H1 (cell line): ENCODE measurements at regions not wholly inside any gene's neighbourhood (a gene's known extent, or its start where the extent isn't known, plus 50 kb on each side); places are given as distances from the start of the nearest gene placed in this dataset.

Experiments
- CTCF ChIA-PET: fragments of 300-600 bp; sonication (Branson Sonifier 250); formaldehyde crosslinking; loops from one replicate; lab custom pipeline; 2021; ENCODE audit not compliant: partially characterized antibody; lab: Charles Lee
- POLR2A ChIA-PET: fragments of 300-600 bp; sonication (Branson Sonifier 250); formaldehyde crosslinking; loops from one replicate; lab custom pipeline; 2021; ENCODE audit warnings: inconsistent platforms; ENCODE audit not compliant: partially characterized antibody; lab: Charles Lee
- DNase-seq, 2 experiments: peaks; one replicate each; pipeline versions ENCODE4 v3.0.0 to v3.0.0-alpha.2; 2010 to 2022; ENCODE audit warnings: low spot score in 2 of 2, low read depth in 1 of 2, mixed read lengths in 1 of 2
- FAIRE-seq: peaks from 2 replicates; lab custom pipeline; 2011; peaks lifted over from hg19 to GRCh38; lab: Jason Lieb, UNC
- H2AFZ ChIP-seq: 2 replicates; pipeline ENCODE4 v1.8.1; 2012; ENCODE audit warnings: low read length, inconsistent platforms
- H2AK5ac ChIP-seq: 2 replicates; pipeline ENCODE4 v1.6.1; 2013; ENCODE audit warnings: low read depth, low read length
- H2BK120ac ChIP-seq: replicated peaks from 2 replicates; pipeline ENCODE3; 2013; ENCODE audit warnings: low read depth, low read length, inconsistent platforms
- H2BK12ac ChIP-seq: 2 replicates; pipeline ENCODE4 v1.6.1; 2013; ENCODE audit warnings: low read depth, low read length
- H2BK15ac ChIP-seq: 2 replicates; pipeline ENCODE4 v1.6.1; 2013; ENCODE audit warnings: low read length
- H2BK20ac ChIP-seq: 2 replicates; pipeline ENCODE4 v1.6.1; 2013; ENCODE audit warnings: low read length
- H2BK5ac ChIP-seq: 2 replicates; pipeline ENCODE4 v1.6.1; 2013; ENCODE audit warnings: low read depth, low read length
- H3K14ac ChIP-seq: 2 replicates; pipeline ENCODE4 v1.6.1; 2013; ENCODE audit warnings: inconsistent platforms; ENCODE audit not compliant: insufficient read length
- H3K18ac ChIP-seq: 2 replicates; pipeline ENCODE4 v1.6.1; 2013; ENCODE audit warnings: low read length; ENCODE audit errors: extremely low read depth
- H3K23ac ChIP-seq: 2 replicates; pipeline ENCODE4 v1.6.1; 2013; ENCODE audit warnings: inconsistent platforms; ENCODE audit not compliant: insufficient read length
- H3K23me2 ChIP-seq: 2 replicates; pipeline ENCODE4 v1.6.1; 2013; ENCODE audit warnings: low read depth, low read length
- H3K27ac ChIP-seq: 2 replicates; pipeline ENCODE4 v1.6.1; 2011; ENCODE audit warnings: low read depth, low read length, inconsistent platforms
- H3K27me3 ChIP-seq, 4 experiments: replicated peaks in 1 of 4; 1 replicate in 1 of 4; 2 replicates in 3 of 4; pipeline versions ENCODE4 v1.6.1 to v1.8.1; 2011 to 2013; ENCODE audit warnings: low read length in 3 of 4, mild to moderate bottlenecking in 3 of 4, inconsistent platforms in 2 of 4, mixed read lengths in 2 of 4, moderate library complexity in 1 of 4; ENCODE audit not compliant: control insufficient read depth in 3 of 4, insufficient read depth in 3 of 4; ENCODE audit errors: extremely low read depth in 1 of 4
- H3K36me3 ChIP-seq, 4 experiments: 2 replicates each; pipeline versions ENCODE4 v1.6.1 to v1.8.1; 2011 to 2013; ENCODE audit warnings: mild to moderate bottlenecking in 4 of 4, low read length in 3 of 4, moderate library complexity in 2 of 4, control low read depth in 1 of 4, inconsistent platforms in 1 of 4; ENCODE audit not compliant: insufficient read depth in 4 of 4, control insufficient read depth in 2 of 4
- H3K4ac ChIP-seq: replicated peaks from 2 replicates; pipeline ENCODE3; 2013; ENCODE audit warnings: low read length, low read depth, mixed read lengths, inconsistent platforms; ENCODE audit not compliant: insufficient read length
- H3K4me1 ChIP-seq, 4 experiments: replicated peaks in 1 of 4; 1 replicate in 1 of 4; 2 replicates in 3 of 4; pipeline versions ENCODE4 v1.6.1 to v1.8.1; 2011 to 2013; ENCODE audit warnings: low read length in 3 of 4, inconsistent platforms in 2 of 4, mixed read lengths in 1 of 4; ENCODE audit not compliant: insufficient read depth in 4 of 4, control insufficient read depth in 3 of 4
- H3K4me2 ChIP-seq, 2 experiments: 2 replicates each; pipeline versions ENCODE4 v1.6.1 to v1.8.1; 2011 to 2013; ENCODE audit warnings: low read depth in 2 of 2, low read length in 2 of 2, control low read depth in 1 of 2, inconsistent platforms in 1 of 2, mild to moderate bottlenecking in 1 of 2; ENCODE audit not compliant: insufficient read depth in 1 of 2
- H3K4me3 ChIP-seq, 4 experiments: fragments of 200-600, 300-600 bp in 1 of 4; sonication (generic), shearing (Covaris generic), sonication (Bioruptor Twin) in 1 of 4; 2 replicates each; pipeline versions ENCODE4 v1.5.1 to v1.8.1; 2011 to 2016; ENCODE audit warnings: low read length in 4 of 4, low read depth in 3 of 4, control low read depth in 2 of 4, inconsistent platforms in 2 of 4, mild to moderate bottlenecking in 2 of 4, mixed read lengths in 1 of 4, moderate library complexity in 1 of 4; ENCODE audit not compliant: insufficient read depth in 2 of 4; ENCODE audit errors: extremely low read depth in 1 of 4
- H3K56ac ChIP-seq: replicated peaks from 2 replicates; pipeline ENCODE3; 2013; ENCODE audit warnings: low read depth, mild to moderate bottlenecking, mixed read lengths, low read length, inconsistent platforms; ENCODE audit not compliant: insufficient read length
- H3K79me1 ChIP-seq: 2 replicates; pipeline ENCODE4 v1.6.1; 2013; ENCODE audit warnings: low read depth, low read length, control low read depth
- H3K79me2 ChIP-seq, 2 experiments: 2 replicates each; pipeline versions ENCODE4 v1.6.1 to v1.8.1; 2012 to 2013; ENCODE audit warnings: low read length in 2 of 2, mild to moderate bottlenecking in 2 of 2, inconsistent platforms in 1 of 2; ENCODE audit not compliant: insufficient read depth in 2 of 2, control insufficient read depth in 1 of 2
- H3K9ac ChIP-seq, 4 experiments: replicated peaks in 1 of 4; 1 replicate in 1 of 4; 2 replicates in 3 of 4; pipeline versions ENCODE4 v1.6.1 to v1.8.1; 2011 to 2013; ENCODE audit warnings: low read depth in 3 of 4, low read length in 3 of 4, control low read depth in 2 of 4, mild to moderate bottlenecking in 2 of 4, moderate library complexity in 2 of 4, inconsistent platforms in 1 of 4; ENCODE audit errors: extremely low read depth in 1 of 4
- H3K9me3 ChIP-seq, 2 experiments: 2 replicates each; pipeline versions ENCODE4 v1.6.1 to v1.8.1; 2012 to 2013; ENCODE audit warnings: mild to moderate bottlenecking in 2 of 2, moderate library complexity in 2 of 2, control low read depth in 1 of 2, inconsistent platforms in 1 of 2, low read depth in 1 of 2, low read length in 1 of 2, mixed read lengths in 1 of 2; ENCODE audit not compliant: insufficient read depth in 2 of 2
- H4K20me1 ChIP-seq, 2 experiments: replicated peaks in 1 of 2; 2 replicates each; pipeline versions ENCODE3 to v1.8.1; 2011 to 2013; ENCODE audit warnings: inconsistent platforms in 2 of 2, low read length in 2 of 2, mild to moderate bottlenecking in 1 of 2; ENCODE audit not compliant: insufficient read depth in 2 of 2, control insufficient read depth in 1 of 2
- H4K5ac ChIP-seq: 2 replicates; pipeline ENCODE4 v1.6.1; 2013; ENCODE audit warnings: low read length, low read depth, mixed read lengths, inconsistent platforms; ENCODE audit not compliant: insufficient read length
- H4K8ac ChIP-seq: 2 replicates; pipeline ENCODE4 v1.8.0; 2013; ENCODE audit warnings: mild to moderate bottlenecking, moderate library complexity, low read length, inconsistent platforms; ENCODE audit not compliant: insufficient read depth; ENCODE audit errors: extremely low read depth
- H4K91ac ChIP-seq: replicated peaks from 2 replicates; pipeline ENCODE3; 2013; ENCODE audit warnings: low read length, mixed read lengths, inconsistent platforms; ENCODE audit not compliant: insufficient read length
- CHD2 ChIP-seq: IDR thresholded peaks from 2 replicates; pipeline ENCODE4 v1.6.1; 2012; ENCODE audit warnings: low read length, improper control_type of control experiment
- HDAC2 ChIP-seq, 2 experiments: fragments of 300-600 bp in 1 of 2; sonication (generic) in 1 of 2; IDR thresholded peaks; 2 replicates each; pipeline ENCODE4 v1.6.1; 2011 to 2012; ENCODE audit warnings: low read depth in 2 of 2, low read length in 2 of 2, mild to moderate bottlenecking in 2 of 2, moderate library complexity in 2 of 2, borderline replicate concordance in 1 of 2, inconsistent platforms in 1 of 2
- NANOG ChIP-seq: IDR thresholded peaks from 2 replicates; pipeline ENCODE4 v1.6.1; 2011; ENCODE audit warnings: low read length, low read depth, mild to moderate bottlenecking, inconsistent platforms; ENCODE audit not compliant: insufficient read depth, poor library complexity, severe bottlenecking
- SIN3A ChIP-seq, 2 experiments: IDR thresholded peaks in 1 of 2; conservative IDR thresholded peaks in 1 of 2; 2 replicates each; pipeline ENCODE4 v1.6.1; 2011 to 2012; ENCODE audit warnings: low read length in 2 of 2, improper control_type of control experiment in 1 of 2, low read depth in 1 of 2, mild to moderate bottlenecking in 1 of 2
- TAF7 ChIP-seq: optimal IDR thresholded peaks from 2 replicates; pipeline ENCODE3; 2011; ENCODE audit warnings: low read depth, mild to moderate bottlenecking, inconsistent platforms, low read length, moderate library complexity, borderline replicate concordance
- WGBS, 2 experiments: shearing (Covaris generic) in 1 of 2; methylation state at CpG; one replicate each; pipeline versions ENCODE4 v1.1.6 to v1.1.7; 2013 to 2015; ENCODE audit warnings: low lambda C conversion rate in 2 of 2, mixed read lengths in 2 of 2, inconsistent platforms in 1 of 2, low coverage in 1 of 2, missing lambda C conversion rate in 1 of 2; ENCODE audit not compliant: insufficient replicate concordance in 2 of 2, insufficient coverage in 1 of 2, insufficient read length in 1 of 2; ENCODE audit errors: extremely low coverage in 1 of 2, missing lambda C conversion rate in 1 of 2; 5-methylcytosine and 5-hydroxymethylcytosine counted together

DNA sequence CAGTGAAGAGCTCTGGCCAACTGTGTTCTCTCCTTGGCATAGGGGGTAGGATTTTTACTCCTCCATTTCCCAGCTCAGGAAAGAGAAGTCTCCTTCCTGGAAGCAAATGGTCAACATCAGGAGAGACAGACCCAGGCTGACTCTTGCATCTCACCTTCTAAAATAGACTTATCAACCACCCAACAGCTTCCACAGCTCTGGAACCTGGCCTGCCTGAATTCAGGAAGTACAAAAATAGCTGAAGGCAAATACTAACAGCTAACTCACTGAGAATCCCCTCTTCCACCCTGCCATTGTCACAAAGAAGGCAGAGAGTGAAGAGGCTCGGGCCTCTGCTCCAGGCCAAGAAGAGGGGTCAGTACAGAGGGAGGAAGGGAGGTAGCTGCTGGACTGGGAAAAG lies 213.6 kb downstream of the NXPE2 start:
- DNase-seq, result no peak
- Histone ChIP-seq H2BK120ac (no peak overlapping the region), H3K56ac (no peak overlapping the region), H3K9ac (no peak overlapping the region), H3K79me2 (no peaks in the 10 kb centered on the region), H3K4ac (no peak overlapping the region), H4K20me1 (peaks cover 0 to 1% of the 10 kb centered on the region in 2 experiments), H4K5ac (no peak overlapping the region), H2BK5ac (no peak overlapping the region), H3K9me3 (no peaks in the 10 kb centered on the region), H3K4me3 (no peak overlapping the region), H2BK15ac (no peak overlapping the region), H2AFZ (no peak overlapping the region), H3K23me2 (no peaks in the 10 kb centered on the region), H3K4me2 (no peak overlapping the region), H3K23ac (no peak overlapping the region), H2AK5ac (no peak overlapping the region), H2BK12ac (no peak overlapping the region), H2BK20ac (no peak overlapping the region), H4K8ac (no peak overlapping the region), H3K79me1 (no peaks in the 10 kb centered on the region), H3K18ac (no peak overlapping the region), H3K27ac (no peak overlapping the region), H4K91ac (no peak overlapping the region), H3K36me3 (no peaks in the 10 kb centered on the region), H3K4me1 (peaks cover 0 to 6% (median 4%) of the 10 kb centered on the region in 4 experiments; a peak in 3 of 7 replicates), H3K27me3 (no peaks in the 10 kb centered on the region), H3K14ac (no peak overlapping the region)
- WGBS, 2 experiments, result 100% methylated on average over 1 of the region's 1 CpG; no CpG with 5 or more reads in 1 of the 2 experiments
- TF ChIP-seq TAF7 (no peak), CHD2 (no peak), SIN3A (conservative IDR thresholded peaks at IDR 0.05 in 1 of 2, IDR thresholded peaks at IDR 0.05 in 1 of 2; ENCODE audit: low read depth in 1 of 2, low read length in 2 of 2) (no peak), NANOG (no peak), HDAC2 (IDR thresholded peaks at IDR 0.05; ENCODE audit: borderline replicate concordance in 1 of 2, low read depth in 2 of 2, low read length in 2 of 2) (no peak)
- CTCF ChIA-PET, result interaction anchor here (0.6 to 5.1 kb wide), 51 partner anchors 10 to 438 kb away, joined by 3 to 40 read pairs (median 5); no protein-coding TSS in a partner anchor
- POLR2A ChIA-PET, result no interaction called here
- no peak for FAIRE-seq
